PFSK-1 (cell line): ENCODE measurements at regions not wholly inside any gene's neighbourhood (a gene's known extent, or its start where the extent isn't known, plus 50 kb on each side); places are given as distances from the start of the nearest gene placed in this dataset.

Source experiments
- FOXP2 ChIP-seq: optimal IDR thresholded peaks from 2 replicates; pipeline ENCODE3; 2011; ENCODE audit warnings: borderline replicate concordance, control low read depth, inconsistent platforms; ENCODE audit not compliant: insufficient read depth; ENCODE audit errors: extremely low read length, extremely low read depth
- POLR2AphosphoS5 ChIP-seq: IDR thresholded peaks from 2 replicates; pipeline ENCODE4 v1.6.1; 2012; ENCODE audit warnings: low read depth, mild to moderate bottlenecking, control low read depth, low read length, moderate library complexity
- REST ChIP-seq, 2 experiments: IDR thresholded peaks; 2 replicates each; pipeline versions ENCODE4 v1.6.1 to v1.8.0; 2011 to 2012; ENCODE audit warnings: low read depth in 2 of 2, low read length in 2 of 2, control low read depth in 1 of 2, inconsistent platforms in 1 of 2, mild to moderate bottlenecking in 1 of 2, moderate library complexity in 1 of 2; ENCODE audit not compliant: insufficient read depth in 1 of 2
- SIN3A ChIP-seq: IDR thresholded peaks from 2 replicates; pipeline ENCODE4 v1.6.1; 2012; ENCODE audit warnings: mild to moderate bottlenecking, low read length, moderate library complexity, borderline replicate concordance; ENCODE audit not compliant: insufficient read depth
- TAF1 ChIP-seq: IDR thresholded peaks from 2 replicates; pipeline ENCODE4 v1.6.1; 2012; ENCODE audit warnings: low read length, control low read depth, borderline replicate concordance; ENCODE audit not compliant: insufficient read depth

GRCh38 chr4:98773638-98774037 is 115.2 kb upstream of the TSPAN5 start:
- TF ChIP-seq SIN3A (no peak), TAF1 (no peak)

- TF ChIP-seq REST (IDR thresholded peaks at IDR 0.05; ENCODE audit: insufficient read depth in 1 of 2, low read depth in 2 of 2, low read length in 2 of 2) (no peak), SIN3A (no peak), FOXP2 (no peak), TAF1 (no peak), POLR2AphosphoS5 (no peak)
Measured at GRCh38 chr4:98771959-98772632, 113.7 kb upstream of the TSPAN5 start.

GRCh38 chr4:98765771-98766170 is 107.4 kb upstream of the TSPAN5 start:
- TF ChIP-seq REST (IDR thresholded peaks at IDR 0.05; ENCODE audit: insufficient read depth in 1 of 2, low read depth in 2 of 2, low read length in 2 of 2): no peak
- no peak for TF ChIP-seq TAF1
- no peak for TF ChIP-seq SIN3A
- no peak for TF ChIP-seq POLR2AphosphoS5
- no peak for TF ChIP-seq FOXP2

GRCh38 chr4:98758182-98758581 is 99.8 kb upstream of the TSPAN5 start:
- no peak for TF ChIP-seq REST (IDR thresholded peaks at IDR 0.05; ENCODE audit: insufficient read depth in 1 of 2, low read depth in 2 of 2, low read length in 2 of 2)
- TF ChIP-seq SIN3A: no peak
- TF ChIP-seq FOXP2: no peak
- no peak for TF ChIP-seq TAF1
- TF ChIP-seq POLR2AphosphoS5: no peak

- no peak for TF ChIP-seq REST (IDR thresholded peaks at IDR 0.05; ENCODE audit: insufficient read depth in 1 of 2, low read depth in 2 of 2, low read length in 2 of 2)
- no peak for TF ChIP-seq SIN3A
- no peak for TF ChIP-seq POLR2AphosphoS5
- TF ChIP-seq TAF1: no peak
- no peak for TF ChIP-seq FOXP2
Measured at GRCh38 chr4:98754736-98755135, 96.3 kb upstream of the TSPAN5 start.

- TF ChIP-seq SIN3A (no peak), FOXP2 (no peak), REST (IDR thresholded peaks at IDR 0.05; ENCODE audit: insufficient read depth in 1 of 2, low read depth in 2 of 2, low read length in 2 of 2) (no peak), POLR2AphosphoS5 (no peak), TAF1 (no peak)
Measured at GRCh38 chr4:98749206-98749605, 90.8 kb upstream of the TSPAN5 start.
